ENCODE measurements at regions not wholly inside any gene's neighbourhood (a gene's known extent, or its start where the extent isn't known, plus 50 kb on each side); places are given as distances from the start of the nearest gene placed in this dataset.

GRCh38 chr5:166185185-166185584, 2106.3 kb upstream of the WWC1 start:
- intact Hi-C loops (cut with DNase I; ENCODE audit: low total_unique reads): no loop called here
- H3K9me3 ChIP-seq: no peaks in the 10 kb centered on the region
- H3K36me3 ChIP-seq: no peaks in the 10 kb centered on the region
- TF ChIP-seq CTCF (IDR thresholded peaks at IDR 0.05): no peak
- H3K27me3 ChIP-seq: no peaks in the 10 kb centered on the region
- no peak for DNase-seq
- no peaks in the 10 kb centered on the region for H3K4me1 ChIP-seq
- H3K4me3 ChIP-seq: no peak overlapping the region
- no peak overlapping the region for H3K27ac ChIP-seq

GRCh38 chr5:166188501-166189325, 2102.7 kb upstream of the WWC1 start:
- TF ChIP-seq CTCF (IDR thresholded peaks at IDR 0.05): no peak
- no peaks in the 10 kb centered on the region for H3K27me3 ChIP-seq
- DNase-seq: no peak
- no peaks in the 10 kb centered on the region for H3K36me3 ChIP-seq
- H3K27ac ChIP-seq: no peak overlapping the region
- no peaks in the 10 kb centered on the region for H3K4me1 ChIP-seq
- H3K4me3 ChIP-seq: no peak overlapping the region
- intact Hi-C loops (cut with DNase I; ENCODE audit: low total_unique reads): no loop called here
- no peaks in the 10 kb centered on the region for H3K9me3 ChIP-seq

GRCh38 chr5:166192696-166193095, 2098.7 kb upstream of the WWC1 start:
- Histone ChIP-seq H3K27me3 (no peaks in the 10 kb centered on the region), H3K4me1 (no peaks in the 10 kb centered on the region), H3K27ac (no peak overlapping the region), H3K36me3 (no peaks in the 10 kb centered on the region), H3K9me3 (no peaks in the 10 kb centered on the region), H3K4me3 (no peak overlapping the region)
- DNase-seq: no peak
- TF ChIP-seq CTCF (IDR thresholded peaks at IDR 0.05): no peak
- intact Hi-C loops (cut with DNase I; ENCODE audit: low total_unique reads): no loop called here

- H3K27me3 ChIP-seq: no peaks in the 10 kb centered on the region
- no peak for TF ChIP-seq CTCF (IDR thresholded peaks at IDR 0.05)
- H3K4me1 ChIP-seq: no peaks in the 10 kb centered on the region
- no peak overlapping the region for H3K4me3 ChIP-seq
- no peaks in the 10 kb centered on the region for H3K36me3 ChIP-seq
- intact Hi-C loops (cut with DNase I; ENCODE audit: low total_unique reads): no loop called here
- no peaks in the 10 kb centered on the region for H3K9me3 ChIP-seq
- DNase-seq: no peak
- no peak overlapping the region for H3K27ac ChIP-seq
Observed at GRCh38 chr5:166195981-166196380, 2095.5 kb upstream of the WWC1 start.

- no peak for DNase-seq
- Histone ChIP-seq H3K36me3 (no peaks in the 10 kb centered on the region), H3K4me1 (no peaks in the 10 kb centered on the region), H3K27ac (no peak overlapping the region), H3K9me3 (no peaks in the 10 kb centered on the region), H3K4me3 (no peak overlapping the region), H3K27me3 (no peaks in the 10 kb centered on the region)
- intact Hi-C loops (cut with DNase I; ENCODE audit: low total_unique reads): no loop called here
- TF ChIP-seq CTCF (IDR thresholded peaks at IDR 0.05): no peak
Observed at GRCh38 chr5:166200532-166200931, 2090.9 kb upstream of the WWC1 start.

Measured in tibial artery (tissue), 4 donors.